Coronary artery (tissue), 2 donors: ENCODE measurements at regions not wholly inside any gene's neighbourhood (a gene's known extent, or its start where the extent isn't known, plus 50 kb on each side); places are given as distances from the start of the nearest gene placed in this dataset.

Experiments
- DNase-seq: peaks from one replicate; pipeline ENCODE4 v3.0.0-alpha.2; 2017; ENCODE audit warnings: low spot score
- H3K27ac ChIP-seq, 2 donors: fragments of 200-600 bp; sonication (generic); one replicate each; pipeline ENCODE4 v1.5.1; 2016 to 2019
- H3K4me3 ChIP-seq: fragments of 200-600 bp; sonication (generic); 2 replicates; pipeline ENCODE4 v1.5.1; 2016; ENCODE audit warnings: mild to moderate bottlenecking, moderate library complexity
- CTCF ChIP-seq: fragments of 200-600 bp; sonication (generic); IDR thresholded peaks from one replicate; pipeline ENCODE4 v1.5.1; 2019; ENCODE audit warnings: antibody characterized with exemption

GRCh38 chr5:101860145-101860544, 435.9 kb downstream of the SLCO4C1 start:
- no peak overlapping the region for H3K4me3 ChIP-seq
- no peak for DNase-seq
- TF ChIP-seq CTCF: no peak
- H3K27ac ChIP-seq: no peak overlapping the region

- Histone ChIP-seq H3K27ac (no peak overlapping the region), H3K4me3 (no peak overlapping the region)
- TF ChIP-seq CTCF: no peak
- no peak for DNase-seq
Measured at GRCh38 chr5:101846496-101846895, 449.6 kb downstream of the SLCO4C1 start.

- TF ChIP-seq CTCF: no peak
- H3K27ac ChIP-seq: no peak overlapping the region
- DNase-seq: no peak
- no peak overlapping the region for H3K4me3 ChIP-seq
Measured at GRCh38 chr5:101843055-101843454, 453.0 kb downstream of the SLCO4C1 start.

GRCh38 chr5:101838435-101838834, 457.6 kb downstream of the SLCO4C1 start:
- no peak overlapping the region for H3K4me3 ChIP-seq
- no peak for TF ChIP-seq CTCF
- no peak for DNase-seq
- no peak overlapping the region for H3K27ac ChIP-seq

GRCh38 chr5:101829255-101829654, 466.8 kb downstream of the SLCO4C1 start:
- Histone ChIP-seq H3K4me3 (no peak overlapping the region), H3K27ac (no peak overlapping the region)
- DNase-seq: no peak
- no peak for TF ChIP-seq CTCF

- H3K27ac ChIP-seq: no peak overlapping the region
- no peak for TF ChIP-seq CTCF
- no peak for DNase-seq
- no peak overlapping the region for H3K4me3 ChIP-seq
Measured at GRCh38 chr5:101811466-101811865, 484.6 kb downstream of the SLCO4C1 start.

- no peak overlapping the region for H3K27ac ChIP-seq
- H3K4me3 ChIP-seq: no peak overlapping the region
- no peak for TF ChIP-seq CTCF
- DNase-seq: no peak
Measured at GRCh38 chr5:101806410-101806809, 489.7 kb downstream of the SLCO4C1 start.
